ENCODE measurements at regions not wholly inside any gene's neighbourhood (a gene's known extent, or its start where the extent isn't known, plus 50 kb on each side); places are given as distances from the start of the nearest gene placed in this dataset.

- Histone ChIP-seq H3K4me3 (ENCODE audit: low read length) (no peak overlapping the region), H3K36me3 (ENCODE audit: insufficient read depth, low read length) (no peaks in the 10 kb centered on the region), H3K9me3 (ENCODE audit: low read length) (no peaks in the 10 kb centered on the region), H2AFZ (ENCODE audit: low read depth, low read length) (no peak overlapping the region), H3K27me3 (ENCODE audit: insufficient read depth, low read length) (no peaks in the 10 kb centered on the region), H3K4me1 (ENCODE audit: insufficient read depth, low read length) (no peaks in the 10 kb centered on the region)
These were observed 220.1 kb downstream of the OSR1 start for GRCh38 chr2:19138264-19138825.

- Histone ChIP-seq H3K4me3 (ENCODE audit: low read length) (no peak overlapping the region), H3K36me3 (ENCODE audit: insufficient read depth, low read length) (no peaks in the 10 kb centered on the region), H3K27me3 (ENCODE audit: insufficient read depth, low read length) (no peaks in the 10 kb centered on the region), H3K4me1 (ENCODE audit: insufficient read depth, low read length) (no peaks in the 10 kb centered on the region), H3K9me3 (ENCODE audit: low read length) (no peaks in the 10 kb centered on the region), H2AFZ (ENCODE audit: low read depth, low read length) (no peak overlapping the region)
These were observed 221.0 kb downstream of the OSR1 start for GRCh38 chr2:19137433-19137832.

GRCh38 chr2:19132967-19133366, 225.5 kb downstream of the OSR1 start:
- Histone ChIP-seq H3K4me3 (ENCODE audit: low read length) (no peak overlapping the region), H3K36me3 (ENCODE audit: insufficient read depth, low read length) (no peaks in the 10 kb centered on the region), H2AFZ (ENCODE audit: low read depth, low read length) (no peak overlapping the region), H3K4me1 (ENCODE audit: insufficient read depth, low read length) (no peaks in the 10 kb centered on the region), H3K27me3 (ENCODE audit: insufficient read depth, low read length) (no peaks in the 10 kb centered on the region), H3K9me3 (ENCODE audit: low read length) (no peaks in the 10 kb centered on the region)

- Histone ChIP-seq H3K4me1 (ENCODE audit: insufficient read depth, low read length) (no peaks in the 10 kb centered on the region), H3K9me3 (ENCODE audit: low read length) (no peaks in the 10 kb centered on the region), H2AFZ (ENCODE audit: low read depth, low read length) (no peak overlapping the region), H3K4me3 (ENCODE audit: low read length) (no peak overlapping the region), H3K36me3 (ENCODE audit: insufficient read depth, low read length) (no peaks in the 10 kb centered on the region), H3K27me3 (ENCODE audit: insufficient read depth, low read length) (no peaks in the 10 kb centered on the region)
These were observed 226.6 kb downstream of the OSR1 start for GRCh38 chr2:19131871-19132270.

- Histone ChIP-seq H3K27me3 (ENCODE audit: insufficient read depth, low read length) (no peaks in the 10 kb centered on the region), H3K9me3 (ENCODE audit: low read length) (no peaks in the 10 kb centered on the region), H3K4me1 (ENCODE audit: insufficient read depth, low read length) (no peaks in the 10 kb centered on the region), H3K4me3 (ENCODE audit: low read length) (no peak overlapping the region), H2AFZ (ENCODE audit: low read depth, low read length) (no peak overlapping the region), H3K36me3 (ENCODE audit: insufficient read depth, low read length) (no peaks in the 10 kb centered on the region)
These were observed 230.3 kb downstream of the OSR1 start for GRCh38 chr2:19128148-19128547.

- H2AFZ ChIP-seq (ENCODE audit: low read depth, low read length): no peak overlapping the region
- H3K4me3 ChIP-seq (ENCODE audit: low read length): no peak overlapping the region
- H3K9me3 ChIP-seq (ENCODE audit: low read length): no peaks in the 10 kb centered on the region
- H3K36me3 ChIP-seq (ENCODE audit: insufficient read depth, low read length): no peaks in the 10 kb centered on the region
- no peaks in the 10 kb centered on the region for H3K4me1 ChIP-seq (ENCODE audit: insufficient read depth, low read length)
- H3K27me3 ChIP-seq (ENCODE audit: insufficient read depth, low read length): no peaks in the 10 kb centered on the region
These were observed 230.8 kb downstream of the OSR1 start for GRCh38 chr2:19127616-19128015.

- H3K36me3 ChIP-seq (ENCODE audit: insufficient read depth, low read length): no peaks in the 10 kb centered on the region
- H2AFZ ChIP-seq (ENCODE audit: low read depth, low read length): no peak overlapping the region
- no peaks in the 10 kb centered on the region for H3K9me3 ChIP-seq (ENCODE audit: low read length)
- H3K4me3 ChIP-seq (ENCODE audit: low read length): no peak overlapping the region
- no peaks in the 10 kb centered on the region for H3K27me3 ChIP-seq (ENCODE audit: insufficient read depth, low read length)
- peaks cover 6% of the 10 kb centered on the region for H3K4me1 ChIP-seq (ENCODE audit: insufficient read depth, low read length)
These were observed 232.3 kb downstream of the OSR1 start for GRCh38 chr2:19125901-19126680.

GRCh38 chr2:19124135-19124534, 234.3 kb downstream of the OSR1 start:
- no peak overlapping the region for H2AFZ ChIP-seq (ENCODE audit: low read depth, low read length)
- no peak overlapping the region for H3K4me3 ChIP-seq (ENCODE audit: low read length)
- no peaks in the 10 kb centered on the region for H3K9me3 ChIP-seq (ENCODE audit: low read length)
- H3K27me3 ChIP-seq (ENCODE audit: insufficient read depth, low read length): no peaks in the 10 kb centered on the region
- H3K36me3 ChIP-seq (ENCODE audit: insufficient read depth, low read length): no peaks in the 10 kb centered on the region
- H3K4me1 ChIP-seq (ENCODE audit: insufficient read depth, low read length): peaks cover 17% of the 10 kb centered on the region

- Histone ChIP-seq H3K4me3 (ENCODE audit: low read length) (no peak overlapping the region), H3K9me3 (ENCODE audit: low read length) (no peaks in the 10 kb centered on the region), H2AFZ (ENCODE audit: low read depth, low read length) (no peak overlapping the region), H3K36me3 (ENCODE audit: insufficient read depth, low read length) (no peaks in the 10 kb centered on the region), H3K4me1 (ENCODE audit: insufficient read depth, low read length) (peaks cover 19% of the 10 kb centered on the region), H3K27me3 (ENCODE audit: insufficient read depth, low read length) (no peaks in the 10 kb centered on the region)
These were observed 234.9 kb downstream of the OSR1 start for GRCh38 chr2:19123556-19123955.

- H2AFZ ChIP-seq (ENCODE audit: low read depth, low read length): no peak overlapping the region
- no peaks in the 10 kb centered on the region for H3K36me3 ChIP-seq (ENCODE audit: insufficient read depth, low read length)
- H3K9me3 ChIP-seq (ENCODE audit: low read length): no peaks in the 10 kb centered on the region
- no peaks in the 10 kb centered on the region for H3K27me3 ChIP-seq (ENCODE audit: insufficient read depth, low read length)
- H3K4me3 ChIP-seq (ENCODE audit: low read length): no peak overlapping the region
- H3K4me1 ChIP-seq (ENCODE audit: insufficient read depth, low read length): peaks cover 19% of the 10 kb centered on the region
These were observed 236.2 kb downstream of the OSR1 start for GRCh38 chr2:19122220-19122619.

- Histone ChIP-seq H3K9me3 (ENCODE audit: low read length) (no peaks in the 10 kb centered on the region), H3K4me1 (ENCODE audit: insufficient read depth, low read length) (peaks cover 19% of the 10 kb centered on the region), H3K4me3 (ENCODE audit: low read length) (no peak overlapping the region), H3K27me3 (ENCODE audit: insufficient read depth, low read length) (no peaks in the 10 kb centered on the region), H2AFZ (ENCODE audit: low read depth, low read length) (no peak overlapping the region), H3K36me3 (ENCODE audit: insufficient read depth, low read length) (no peaks in the 10 kb centered on the region)
These were observed 237.3 kb downstream of the OSR1 start for GRCh38 chr2:19120941-19121750.

- Histone ChIP-seq H3K36me3 (ENCODE audit: insufficient read depth, low read length) (no peaks in the 10 kb centered on the region), H3K4me3 (ENCODE audit: low read length) (no peak overlapping the region), H3K9me3 (ENCODE audit: low read length) (no peaks in the 10 kb centered on the region), H3K27me3 (ENCODE audit: insufficient read depth, low read length) (no peaks in the 10 kb centered on the region), H3K4me1 (ENCODE audit: insufficient read depth, low read length) (peaks cover 19% of the 10 kb centered on the region), H2AFZ (ENCODE audit: low read depth, low read length) (no peak overlapping the region)
These were observed 238.2 kb downstream of the OSR1 start for GRCh38 chr2:19120181-19120580.

GRCh38 chr2:19119326-19120001, 239.0 kb downstream of the OSR1 start:
- Histone ChIP-seq H3K36me3 (ENCODE audit: insufficient read depth, low read length) (no peaks in the 10 kb centered on the region), H3K4me1 (ENCODE audit: insufficient read depth, low read length) (peaks cover 19% of the 10 kb centered on the region), H3K9me3 (ENCODE audit: low read length) (no peaks in the 10 kb centered on the region), H3K4me3 (ENCODE audit: low read length) (no peak overlapping the region), H2AFZ (ENCODE audit: low read depth, low read length) (no peak overlapping the region), H3K27me3 (ENCODE audit: insufficient read depth, low read length) (no peaks in the 10 kb centered on the region)

All from neuron (in vitro differentiated cells).